ENCODE measurements at regions not wholly inside any gene's neighbourhood (a gene's known extent, or its start where the extent isn't known, plus 50 kb on each side); places are given as distances from the start of the nearest gene placed in this dataset.

GRCh38 chr20:39576771-39577170 is 614.6 kb downstream of the DHX35 start (continued):
- TF ChIP-seq CHD7 (IDR thresholded peaks at IDR 0.05; ENCODE audit: insufficient replicate concordance, low read length) (no peak), GTF2F1 (IDR thresholded peaks at IDR 0.05; ENCODE audit: borderline replicate concordance, low read depth, low read length) (no peak), BCL11A (IDR thresholded peaks at IDR 0.05; ENCODE audit: low read depth in 2 of 2, low read length in 2 of 2) (no peak), RNF2 (IDR thresholded peaks at IDR 0.05; ENCODE audit: borderline replicate concordance, low read depth, low read length, missing control alignments, poor library complexity, severe bottlenecking) (no peak)
